Stimulated activated CD8-positive, alpha-beta memory T cell treated with anti-CD3 and anti-CD28 coated beads, Interleukin-4, amount 100 ng/mL, for 48 hours (primary cell): ENCODE measurements at regions not wholly inside any gene's neighbourhood (a gene's known extent, or its start where the extent isn't known, plus 50 kb on each side); places are given as distances from the start of the nearest gene placed in this dataset.

ENCODE experiments used
- DNase-seq: peaks from one replicate; pipeline ENCODE4 v3.0.0-alpha.2; 2020

- DNase-seq: no peak
These were observed 109.0 kb downstream of the OLFM1 start for GRCh38 chr9:135196474-135196873.

GRCh38 chr9:135198144-135198543 lies 110.7 kb downstream of the OLFM1 start:
- DNase-seq: no peak

- no peak for DNase-seq
These were observed 111.3 kb downstream of the OLFM1 start for GRCh38 chr9:135198586-135199285.

- DNase-seq: no peak
These were observed 112.0 kb downstream of the OLFM1 start for GRCh38 chr9:135199489-135199888.

GRCh38 chr9:135201711-135202110 lies 114.2 kb downstream of the OLFM1 start:
- DNase-seq: no peak

GRCh38 chr9:135204177-135204576 lies 116.7 kb downstream of the OLFM1 start:
- DNase-seq: no peak

GRCh38 chr9:135209136-135209535 lies 121.7 kb downstream of the OLFM1 start:
- DNase-seq: no peak

- no peak for DNase-seq
These were observed 122.4 kb downstream of the OLFM1 start for GRCh38 chr9:135209852-135210251.

GRCh38 chr9:135210676-135211523 lies 123.4 kb downstream of the OLFM1 start:
- DNase-seq: no peak

- no peak for DNase-seq
These were observed 124.0 kb downstream of the OLFM1 start for GRCh38 chr9:135211524-135211890.

- no peak for DNase-seq
These were observed 125.5 kb downstream of the OLFM1 start for GRCh38 chr9:135212961-135213360.

- DNase-seq: no peak
These were observed 126.1 kb downstream of the OLFM1 start for GRCh38 chr9:135213566-135213965.

- no peak for DNase-seq
These were observed 126.7 kb downstream of the OLFM1 start for GRCh38 chr9:135214054-135214640.

GRCh38 chr9:135214706-135215105 lies 127.2 kb downstream of the OLFM1 start:
- no peak for DNase-seq

GRCh38 chr9:135215571-135216161 lies 128.2 kb downstream of the OLFM1 start:
- DNase-seq: no peak

GRCh38 chr9:135216236-135216635 lies 128.8 kb downstream of the OLFM1 start:
- DNase-seq: no peak

GRCh38 chr9:135216791-135217441 lies 129.4 kb downstream of the OLFM1 start:
- DNase-seq: no peak

- no peak for DNase-seq
These were observed 130.4 kb downstream of the OLFM1 start for GRCh38 chr9:135217836-135218235.

GRCh38 chr9:135218331-135219225 lies 131.1 kb downstream of the OLFM1 start:
- no peak for DNase-seq

GRCh38 chr9:135219676-135220600 lies 132.5 kb downstream of the OLFM1 start:
- no peak for DNase-seq
